Right ventricle myocardium inferior (tissue), 1 donor: ENCODE measurements at regions not wholly inside any gene's neighbourhood (a gene's known extent, or its start where the extent isn't known, plus 50 kb on each side); places are given as distances from the start of the nearest gene placed in this dataset.
A peak's percentile ranks its signal among the peaks of the same experiment; 100 is the strongest.

Source experiments
- ATAC-seq: fragments of 200-7000 bp; cut with Tn5 transposase; one replicate; pipeline ENCODE4 v1.9.1; 2020; ENCODE audit warnings: mild to moderate bottlenecking, moderate library complexity
- DNase-seq: peaks from one replicate; pipeline ENCODE4 v3.0.0; 2021; ENCODE audit errors: missing footprints
- intact Hi-C: fragments of 100-400 bp; cut with DNase I; formaldehyde crosslinking; loops from one replicate; pipeline ENCODE4 v1.11.0; 2022
- donor health status: DM: no; HTN: yes; CAD: no; lungs with severe emphysema.

DNA sequence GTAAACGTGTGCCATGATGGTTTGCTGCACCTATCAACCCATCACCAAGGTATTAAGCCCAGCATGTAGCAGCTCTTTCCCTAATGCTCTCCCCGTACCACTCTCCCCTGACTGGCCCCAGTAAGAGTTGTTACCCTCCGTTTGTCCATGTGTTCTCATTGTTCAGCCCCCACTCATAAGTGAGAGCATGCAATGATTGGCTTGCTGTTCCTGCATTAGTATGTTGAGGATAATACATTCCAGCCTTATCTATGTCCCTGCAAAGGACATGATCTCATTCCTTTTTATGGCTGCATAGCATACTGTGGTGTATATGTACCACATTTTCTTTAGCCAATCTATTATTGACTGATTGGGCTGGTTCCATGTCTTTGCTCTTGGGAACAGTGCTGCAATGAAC, 1294.9 kb upstream of the CDH8 start:
- ATAC-seq (no peak), DNase-seq (no peak)
- intact Hi-C loops = no loop called here

DNA sequence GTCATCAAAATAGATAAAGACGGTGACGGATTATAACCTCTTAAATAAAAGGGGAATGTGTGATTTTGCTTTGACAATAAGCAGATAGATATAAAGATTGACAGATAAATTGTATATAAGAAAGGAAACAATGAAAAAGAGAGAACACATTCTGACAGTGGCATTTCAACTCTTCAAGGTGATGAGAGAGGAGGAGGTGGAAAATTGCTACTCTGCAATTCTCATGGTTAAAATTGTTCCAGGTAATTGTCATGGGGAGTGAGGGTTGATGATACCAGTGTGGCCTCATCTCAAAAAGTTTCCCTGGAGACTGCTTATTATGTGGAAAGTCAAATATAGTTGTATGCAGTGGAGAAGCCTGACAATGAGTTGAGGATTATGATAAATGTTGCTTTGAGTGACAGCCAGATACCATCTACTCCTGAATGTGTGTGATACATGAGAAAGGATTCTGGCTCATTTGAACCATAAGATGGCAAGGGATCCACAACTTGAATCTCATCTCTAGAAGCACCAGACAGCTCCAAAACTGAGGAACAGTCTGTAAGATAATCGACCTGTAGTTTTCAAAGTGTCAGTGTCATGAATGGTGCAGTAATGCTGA, 1290.6 kb upstream of the CDH8 start:
- intact Hi-C loops = no loop called here
- ATAC-seq = no peak
- DNase-seq = no peak

DNA sequence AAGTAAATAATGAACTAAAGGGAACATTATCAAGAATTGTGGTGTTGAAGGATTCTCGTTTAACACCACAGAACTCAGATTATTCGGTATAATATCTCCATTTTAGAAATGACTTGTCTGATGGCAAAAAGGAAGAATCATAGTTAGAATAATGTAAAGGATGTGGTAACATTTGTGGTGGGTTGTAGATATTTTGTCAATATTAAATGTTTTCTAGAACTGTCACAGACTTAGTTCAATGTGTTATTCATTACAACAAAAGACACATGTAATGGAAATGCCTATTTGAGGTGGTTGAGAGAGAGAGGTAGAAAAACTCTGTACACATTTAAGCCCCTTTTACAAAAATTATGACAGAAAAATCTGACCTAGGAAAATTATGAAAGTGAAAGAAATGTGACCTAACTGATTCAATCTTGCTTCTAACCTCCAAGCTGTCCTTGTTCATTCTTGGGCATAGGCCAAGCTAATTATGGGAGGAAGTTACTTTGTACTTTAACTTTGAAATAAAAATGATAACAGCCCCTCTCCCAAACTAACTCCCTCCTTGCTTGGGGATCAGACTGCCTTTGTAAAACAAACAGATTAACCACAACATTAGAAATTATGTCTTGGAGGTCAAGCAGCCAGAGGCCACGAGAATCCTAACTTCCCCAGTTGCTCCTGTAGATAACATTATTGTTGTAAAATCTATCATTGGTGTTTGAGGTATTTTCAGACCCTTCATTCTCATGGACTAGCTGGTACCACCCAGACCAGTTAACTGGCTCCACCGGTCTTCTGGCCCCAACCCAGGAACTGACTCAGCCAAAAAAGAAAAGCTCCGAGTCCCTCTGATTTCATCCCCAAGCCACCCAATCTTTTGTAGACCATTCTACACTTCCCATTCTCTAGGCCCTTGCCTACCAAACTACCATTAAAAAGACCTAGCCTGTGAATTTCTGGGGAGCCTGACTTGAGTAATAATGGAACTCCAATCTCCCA, 1287.8 kb upstream of the CDH8 start:
- no peak for ATAC-seq
- intact Hi-C loops = no loop called here
- no peak for DNase-seq

DNA sequence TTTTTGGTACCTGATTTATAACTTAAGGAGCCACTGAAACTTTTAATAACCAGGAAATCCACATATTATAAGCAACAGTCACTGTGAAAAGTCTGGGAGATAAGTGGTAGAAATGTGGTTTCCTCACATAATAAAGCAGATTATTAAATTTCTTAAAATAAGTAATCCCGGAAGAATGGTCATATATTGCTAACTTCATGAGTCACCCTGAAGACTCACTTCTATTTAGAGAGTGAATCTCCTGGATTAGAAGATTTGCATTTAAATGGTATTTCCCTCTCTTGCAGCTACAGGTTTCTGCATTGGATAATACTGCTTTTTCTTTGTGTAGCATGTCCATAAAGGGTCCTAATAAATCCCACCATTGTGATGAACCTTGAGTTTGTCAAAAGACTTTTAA, 1286.8 kb upstream of the CDH8 start:
- ATAC-seq (no peak), DNase-seq (no peak)
- intact Hi-C loops = no loop called here

DNA sequence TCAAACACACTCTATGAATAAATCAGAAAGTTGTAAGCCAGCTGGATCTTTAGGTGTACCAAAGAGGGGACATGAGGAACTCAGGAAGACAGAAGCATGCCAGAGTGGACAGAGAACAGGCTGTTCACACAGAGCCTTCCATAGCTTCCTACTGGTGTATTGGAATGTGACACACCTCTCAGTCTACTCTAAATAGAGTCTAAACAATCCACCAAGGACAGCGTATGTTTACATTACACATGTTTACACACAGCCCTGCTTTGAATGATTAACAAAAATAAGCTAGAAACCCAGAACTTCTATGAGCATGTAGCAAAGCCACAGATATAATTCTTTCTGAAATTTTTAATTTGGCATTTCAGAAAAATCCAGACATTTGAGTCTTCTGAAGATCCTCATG, 1279.0 kb upstream of the CDH8 start:
- intact Hi-C loops = no loop called here
- ATAC-seq = no peak
- DNase-seq = no peak

DNA sequence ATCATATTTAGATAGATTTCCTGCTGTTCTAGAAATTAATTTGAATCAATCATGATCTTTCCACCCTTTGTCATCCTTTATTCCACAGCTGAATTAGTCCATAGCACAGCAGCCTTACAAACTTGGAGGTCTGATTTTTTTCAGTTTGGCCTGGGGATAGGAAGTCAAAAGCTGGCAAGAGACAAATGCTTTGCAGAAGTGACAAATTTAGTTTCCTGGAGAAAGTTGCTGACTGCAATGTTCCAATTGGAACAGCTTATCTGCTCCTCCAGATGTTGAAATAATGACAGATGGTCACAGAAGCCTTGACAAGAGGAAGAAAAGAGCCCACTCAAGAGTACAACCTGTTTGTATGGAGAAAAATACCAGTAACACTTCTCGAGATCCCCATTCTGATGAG, 1276.1 kb upstream of the CDH8 start:
- intact Hi-C loops = no loop called here
- ATAC-seq (peak; percentile 65), DNase-seq (no peak)

DNA sequence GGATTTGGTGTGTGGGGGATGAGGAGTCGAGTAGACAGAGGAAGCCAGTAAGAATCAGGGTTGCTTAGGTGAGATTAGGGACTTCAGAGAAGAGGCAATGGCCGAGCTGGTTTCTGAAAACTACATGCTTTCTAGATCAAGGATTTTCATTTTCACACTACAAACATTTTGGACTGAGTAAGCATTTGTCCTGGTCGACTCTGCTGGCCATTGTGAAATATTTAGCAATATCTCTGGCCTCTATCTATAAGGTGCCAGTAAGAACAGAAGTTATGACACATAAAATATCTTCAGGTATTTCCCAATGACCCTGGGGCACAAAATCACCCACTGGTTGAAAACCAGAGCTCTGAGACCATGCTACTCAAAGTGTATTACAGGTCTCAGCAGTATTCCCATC, 1275.1 kb upstream of the CDH8 start:
- ATAC-seq (peak; percentile 44), DNase-seq (no peak)
- intact Hi-C loops = no loop called here

DNA sequence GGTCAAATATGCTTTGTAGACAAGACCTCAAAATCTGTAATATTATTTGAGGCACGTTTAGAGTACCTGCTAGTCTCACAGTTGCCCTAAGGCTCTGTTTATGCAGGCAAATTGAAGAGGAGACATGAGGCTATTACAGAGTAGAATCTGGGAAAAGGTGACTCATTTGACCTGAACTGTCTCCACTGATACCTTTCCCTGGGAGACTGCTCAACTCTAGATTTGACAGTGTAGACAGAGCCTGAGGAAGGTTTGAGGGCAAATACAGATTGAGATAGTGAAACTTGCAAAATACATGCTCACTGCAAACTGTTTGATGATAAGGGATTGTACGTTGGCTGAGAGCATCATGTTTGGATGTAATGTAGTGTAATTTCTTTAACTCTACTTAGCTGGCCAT, 1266.6 kb upstream of the CDH8 start:
- no peak for ATAC-seq
- intact Hi-C loops = no loop called here
- DNase-seq = no peak

DNA sequence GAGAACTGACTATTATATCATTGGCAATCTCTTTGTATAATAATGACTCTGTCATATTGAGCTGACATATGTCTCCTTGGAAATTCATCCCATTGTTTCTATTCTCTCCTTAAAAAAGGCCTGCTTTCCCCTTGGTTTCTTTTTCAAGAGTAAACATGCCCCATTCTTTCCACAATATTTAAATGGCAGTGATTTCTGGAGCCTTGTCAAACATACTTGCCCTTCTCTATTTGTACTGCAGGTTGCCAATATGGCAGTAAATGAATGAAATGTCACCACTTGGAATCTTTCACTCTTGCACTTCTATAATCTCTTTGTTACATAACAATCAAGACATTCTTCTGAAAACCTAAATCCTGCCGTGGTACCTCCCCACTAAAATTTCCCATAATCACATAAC, 1265.1 kb upstream of the CDH8 start:
- ATAC-seq (no peak), DNase-seq (no peak)
- intact Hi-C loops = no loop called here

DNA sequence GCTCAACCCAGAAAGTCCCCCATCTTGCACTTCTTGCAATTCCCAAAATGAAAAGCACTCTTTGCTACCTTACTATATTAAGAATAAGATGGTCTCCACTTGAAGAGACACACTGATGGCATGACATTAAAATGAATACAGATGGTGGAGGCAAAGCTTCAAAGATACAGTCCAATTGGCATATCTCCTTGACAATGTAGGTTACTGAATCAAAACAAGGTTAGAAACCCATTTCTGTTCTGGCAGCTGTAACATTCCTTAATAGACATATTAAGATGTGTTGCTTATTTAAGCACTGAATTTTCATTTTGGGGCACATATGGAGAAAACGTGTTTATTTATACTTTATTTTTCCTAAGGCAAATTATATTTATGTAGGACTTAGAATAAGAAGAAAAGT, 1262.8 kb upstream of the CDH8 start:
- no peak for DNase-seq
- ATAC-seq = no peak
- intact Hi-C loops = no loop called here

DNA sequence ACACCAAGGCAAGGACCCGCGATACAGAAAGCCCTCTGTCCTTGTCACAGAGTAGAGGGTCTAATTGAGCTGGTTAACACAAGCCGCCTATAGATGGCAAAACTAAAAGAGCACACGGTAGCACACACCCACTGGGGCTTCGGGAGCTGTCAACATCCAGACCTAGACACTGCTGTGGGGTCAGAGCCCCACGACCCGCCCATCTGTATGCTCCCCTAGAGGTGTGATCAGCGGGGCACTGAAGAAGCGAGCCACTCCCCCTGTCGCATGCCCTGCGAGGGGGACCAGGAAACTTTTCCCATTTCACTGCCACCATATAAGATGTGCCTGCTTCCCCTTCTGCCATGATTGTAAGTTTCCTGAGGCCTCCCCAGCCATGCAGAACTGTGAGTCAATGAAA, 1255.8 kb upstream of the CDH8 start:
- DNase-seq (peak; percentile 64), ATAC-seq (no peak)

DNA sequence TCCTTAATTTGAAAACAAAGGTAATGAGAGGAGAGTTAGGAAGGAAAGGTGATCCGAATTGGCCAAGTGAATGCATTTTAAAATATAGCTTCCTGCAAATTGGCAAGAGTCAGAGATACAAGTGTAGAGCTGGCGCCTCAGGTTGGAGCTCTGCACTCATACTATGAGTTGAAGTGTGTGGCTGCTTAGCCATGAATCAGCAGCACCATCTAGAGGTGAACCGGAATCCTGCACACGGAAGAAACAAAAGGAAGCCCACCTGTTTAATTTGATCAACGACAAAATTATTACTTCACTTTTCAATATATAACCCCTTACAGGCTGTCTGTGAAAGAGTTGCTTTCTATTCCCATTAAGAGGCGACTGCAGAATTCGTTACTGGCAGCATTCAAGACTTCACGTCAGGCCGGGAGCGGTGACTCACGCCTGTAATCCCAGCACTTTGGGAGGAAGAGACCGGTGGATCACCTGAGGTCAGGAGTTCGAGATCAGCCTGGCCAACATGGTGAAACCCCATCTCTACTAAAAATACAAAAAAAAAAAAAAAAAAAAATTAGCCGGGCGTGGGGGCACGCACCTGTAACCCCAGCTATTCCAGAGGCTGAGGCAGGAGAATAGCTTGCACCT, 1253.7 kb upstream of the CDH8 start:
- peak; percentile 79 for ATAC-seq
- intact Hi-C loops = no loop called here
- no peak for DNase-seq

More for the DNA sequence above, 1255.8 kb upstream of the CDH8 start:
- intact Hi-C loops = no loop called here

DNA sequence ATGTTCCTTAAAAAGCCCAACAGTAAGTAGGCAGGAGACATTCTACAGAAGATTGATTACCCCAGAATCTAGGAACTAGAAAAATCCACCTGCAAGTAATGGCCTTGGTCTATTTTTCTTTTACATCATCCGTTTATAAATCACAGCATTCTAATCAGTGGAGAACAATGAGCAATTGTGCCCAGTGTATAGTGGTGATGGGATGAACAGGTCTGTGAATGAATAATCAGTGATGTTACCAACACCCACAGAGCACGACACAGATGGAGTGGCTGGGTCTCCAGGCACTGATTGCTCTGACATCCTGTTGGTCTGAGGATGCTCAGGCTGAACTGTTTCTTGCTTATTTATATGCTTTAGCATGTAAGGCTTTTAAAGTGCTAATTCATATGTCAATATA, 1251.2 kb upstream of the CDH8 start:
- DNase-seq (no peak), ATAC-seq (no peak)
- intact Hi-C loops = no loop called here

DNA sequence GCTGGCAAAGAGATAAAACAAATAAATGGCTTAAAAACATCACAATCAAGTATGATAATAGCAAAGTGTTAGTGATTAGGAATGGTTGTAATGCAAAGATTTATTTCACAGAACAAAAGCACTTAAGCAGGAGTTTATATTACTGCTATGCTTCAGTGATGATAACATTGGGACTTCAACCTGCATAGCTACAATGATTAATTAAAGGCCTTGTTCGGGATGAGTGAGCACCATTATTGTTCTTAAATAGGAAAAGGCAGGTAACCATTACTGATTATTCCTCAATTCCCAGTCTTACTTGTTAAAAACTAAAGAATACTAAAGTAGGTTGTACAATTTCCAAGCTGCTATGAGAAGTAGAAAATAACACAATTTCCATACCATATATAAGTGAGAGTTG, 1247.5 kb upstream of the CDH8 start:
- ATAC-seq (no peak), DNase-seq (no peak)
- intact Hi-C loops = no loop called here

DNA sequence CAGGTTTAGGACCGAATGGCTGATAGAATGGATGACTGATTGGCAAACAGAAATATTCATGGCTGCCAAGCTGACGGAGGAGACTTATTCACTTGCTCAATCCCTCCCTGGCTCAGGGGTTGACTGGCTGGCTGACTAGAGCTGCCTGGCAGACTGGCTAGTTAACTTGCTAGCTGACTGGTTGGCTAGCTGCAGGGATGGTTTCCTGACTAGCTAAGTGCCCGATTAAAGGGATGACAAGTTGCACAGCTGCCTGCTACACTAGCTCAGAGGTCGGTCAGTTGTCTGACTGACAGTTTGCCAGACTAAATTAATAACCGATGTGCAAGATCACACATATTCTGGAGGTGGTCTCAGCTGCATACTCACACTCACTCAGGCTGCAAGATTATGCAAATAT, 1208.4 kb upstream of the CDH8 start:
- DNase-seq = no peak
- no peak for ATAC-seq
- intact Hi-C loops = no loop called here

DNA sequence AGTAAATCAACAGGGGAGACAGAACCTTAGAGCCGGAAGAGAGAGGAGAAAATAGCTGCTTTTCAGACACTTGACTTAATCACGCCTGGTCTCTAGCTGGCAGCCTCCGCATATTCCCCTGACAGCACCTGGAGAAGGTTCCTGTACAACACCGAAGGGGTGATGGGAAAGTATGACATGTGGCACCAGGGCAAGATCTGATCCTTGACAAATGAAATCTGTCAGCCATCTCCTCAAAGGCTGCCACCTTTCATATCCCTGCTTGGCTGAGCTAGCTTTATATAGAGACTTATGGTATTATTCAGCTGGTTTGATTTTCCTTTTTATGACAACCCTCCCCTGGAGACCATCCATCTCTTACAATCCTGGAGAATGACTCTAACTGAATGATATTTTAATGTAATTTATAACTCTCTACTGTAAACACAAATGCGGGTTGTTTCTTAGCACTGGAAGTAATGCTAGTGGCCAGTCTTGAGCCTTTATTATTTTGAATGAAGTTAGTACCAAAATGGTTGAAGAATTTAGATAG, 1205.3 kb upstream of the CDH8 start:
- ATAC-seq (no peak), DNase-seq (no peak)
- intact Hi-C loops = no loop called here

DNA sequence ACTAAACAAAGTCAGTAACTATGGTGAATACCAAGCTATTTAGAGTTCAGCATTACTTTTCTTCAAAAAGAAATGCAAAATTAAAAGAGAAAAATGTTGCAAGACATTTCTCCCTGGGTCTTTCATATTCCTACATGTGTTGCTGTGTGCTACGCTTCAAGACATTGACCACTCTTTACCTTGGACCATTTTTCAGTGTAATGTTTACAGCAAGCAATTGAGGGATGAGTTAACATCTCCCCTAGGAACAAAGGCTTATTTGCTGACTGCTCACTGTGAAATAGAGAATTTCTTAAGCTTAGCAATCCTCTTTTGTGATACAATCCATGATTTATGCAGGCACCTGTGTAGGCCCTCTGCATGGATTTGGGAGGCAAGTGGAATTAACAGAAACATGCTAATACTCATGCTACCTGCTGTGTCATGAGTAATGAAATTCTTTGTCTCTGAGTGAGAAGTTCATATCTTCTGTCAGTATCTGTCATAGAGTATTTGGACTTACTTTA, 1202.9 kb upstream of the CDH8 start:
- ATAC-seq (no peak), DNase-seq (no peak)
- intact Hi-C loops = no loop called here

DNA sequence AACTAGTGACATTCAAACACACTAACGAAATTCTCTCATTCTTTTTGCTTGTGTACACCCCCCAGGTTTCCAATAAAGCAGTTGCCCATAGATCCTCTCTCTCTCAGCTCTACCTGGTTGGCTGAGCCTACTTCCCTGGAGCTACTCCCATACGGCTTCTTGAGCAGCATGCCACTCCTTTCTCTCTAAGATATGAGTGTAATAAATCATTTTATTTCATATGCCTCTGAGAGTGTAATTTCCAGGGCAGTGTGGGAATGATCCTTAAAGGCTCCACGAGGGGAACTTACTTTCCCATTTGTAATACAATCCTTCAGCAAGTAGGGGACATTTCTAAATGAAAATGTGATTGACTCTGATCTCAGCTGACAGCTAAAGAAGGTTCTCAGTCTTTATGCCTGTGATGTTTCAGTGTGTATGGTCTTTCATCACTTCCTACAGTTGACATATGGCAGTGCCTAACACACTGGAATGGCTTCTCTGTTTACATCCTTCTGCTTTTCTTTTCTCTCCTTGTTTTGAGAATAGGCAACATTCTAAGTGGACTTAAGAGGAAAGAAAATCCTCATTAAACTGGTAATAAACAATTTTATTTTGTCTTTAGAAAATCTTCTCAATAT, 1194.3 kb upstream of the CDH8 start:
- ATAC-seq (no peak), DNase-seq (no peak)
- intact Hi-C loops = no loop called here

DNA sequence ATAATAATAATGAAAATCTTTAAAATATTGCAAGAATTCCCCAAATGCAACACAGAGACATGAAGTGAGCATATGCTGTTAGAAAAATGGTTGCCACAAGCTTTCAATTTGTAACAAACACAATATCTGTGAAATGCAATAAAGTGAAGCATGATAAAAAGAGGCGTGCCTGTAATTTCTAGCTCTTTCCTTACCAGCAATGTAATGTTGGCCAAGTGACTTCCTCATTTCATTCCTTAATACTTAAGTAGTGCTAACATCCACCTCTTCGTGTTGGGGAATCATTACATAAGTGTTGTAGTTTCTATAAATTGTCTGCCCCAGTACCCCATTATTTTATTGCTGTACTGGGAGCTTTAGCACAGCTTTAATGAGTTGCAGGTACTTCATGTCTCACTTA, 1192.0 kb upstream of the CDH8 start:
- intact Hi-C loops = no loop called here
- no peak for ATAC-seq

More for the DNA sequence above, 1192.0 kb upstream of the CDH8 start:
- no peak for DNase-seq
